GM20000 (cell line): ENCODE measurements at regions not wholly inside any gene's neighbourhood (a gene's known extent, or its start where the extent isn't known, plus 50 kb on each side); places are given as distances from the start of the nearest gene placed in this dataset.
"Not testable (repeated sequence)": the region's sequence is repeated elsewhere in the genome, so short reads cannot be mapped to it uniquely, and the experiment has no call there.

Experiments
- DNase-seq: peaks from one replicate; pipeline ENCODE4 v3.0.0; 2012; ENCODE audit warnings: low spot score
- CTCF ChIP-seq: IDR thresholded peaks from 2 replicates; pipeline ENCODE4 v1.5.1; 2012; ENCODE audit warnings: mild to moderate bottlenecking, control low read depth; ENCODE audit errors: extremely low read depth, missing control alignments

GRCh38 chr1:176341656-176342055 is 121.3 kb upstream of the PAPPA2 start:
- no peak for TF ChIP-seq CTCF
- DNase-seq = no peak

- no peak for TF ChIP-seq CTCF
These were observed 124.1 kb upstream of the PAPPA2 start for GRCh38 chr1:176338877-176339276.

GRCh38 chr1:176330782-176331181 is 123.7 kb upstream of the COP1 start:
- no peak for DNase-seq
- TF ChIP-seq CTCF = no peak

More at GRCh38 chr1:176338877-176339276, 124.1 kb upstream of the PAPPA2 start:
- no peak for DNase-seq

- DNase-seq = no peak
- no peak for TF ChIP-seq CTCF
These were observed 118.6 kb upstream of the COP1 start for GRCh38 chr1:176325664-176326063.

- no peak for DNase-seq
- no peak for TF ChIP-seq CTCF
These were observed 116.4 kb upstream of the COP1 start for GRCh38 chr1:176323472-176323871.

- DNase-seq = no peak
- no peak for TF ChIP-seq CTCF
These were observed 108.6 kb upstream of the COP1 start for GRCh38 chr1:176315519-176316220.

GRCh38 chr1:176296602-176297001 is 89.5 kb upstream of the COP1 start:
- DNase-seq = not testable (repeated sequence)

GRCh38 chr1:176285996-176286395 is 78.9 kb upstream of the COP1 start:
- TF ChIP-seq CTCF = no peak
- no peak for DNase-seq
